GM23338 (cell line): ENCODE measurements at regions not wholly inside any gene's neighbourhood (a gene's known extent, or its start where the extent isn't known, plus 50 kb on each side); places are given as distances from the start of the nearest gene placed in this dataset.
A peak's percentile ranks its signal among the peaks of the same experiment; 100 is the strongest.

ENCODE experiments used
- ATAC-seq: fragments of 200-7000 bp; cut with Tn5 transposase; 3 replicates; pipeline ENCODE4 v1.9.1; 2020
- DNase-seq: peaks from one replicate; pipeline ENCODE4 v3.0.0-alpha.2; 2015; ENCODE audit warnings: low spot score
- H2AFZ ChIP-seq: fragments of 200-600 bp; sonication (generic); 2 replicates; pipeline ENCODE4 v1.8.0; 2016; ENCODE audit warnings: antibody characterized with exemption, mild to moderate bottlenecking, moderate library complexity
- H3F3A ChIP-seq: fragments of 200-600 bp; sonication (generic); replicated peaks from 2 replicates; pipeline ENCODE4 v1.8.0; 2017; ENCODE audit warnings: antibody characterized with exemption, mixed run types, low read depth
- H3K27ac ChIP-seq: fragments of 200-600 bp; sonication (generic); 2 replicates; pipeline ENCODE4 v1.6.1; 2016; ENCODE audit warnings: low read depth
- H3K27me3 ChIP-seq: fragments of 200-600 bp; sonication (generic); 2 replicates; pipeline ENCODE4 v1.8.0; 2016; ENCODE audit warnings: mild to moderate bottlenecking, mixed run types, moderate library complexity; ENCODE audit not compliant: insufficient read depth
- H3K36me3 ChIP-seq: fragments of 200-600 bp; sonication (generic); 2 replicates; pipeline ENCODE4 v1.8.0; 2016; ENCODE audit warnings: mild to moderate bottlenecking; ENCODE audit not compliant: insufficient read depth
- H3K4me1 ChIP-seq: fragments of 200-600 bp; sonication (generic); 2 replicates; pipeline ENCODE4 v1.8.0; 2016; ENCODE audit warnings: mild to moderate bottlenecking, moderate library complexity; ENCODE audit not compliant: insufficient read depth
- H3K4me2 ChIP-seq: fragments of 200-600 bp; sonication (generic); 2 replicates; pipeline ENCODE4 v1.7.1; 2017; ENCODE audit warnings: mixed run types
- H3K4me3 ChIP-seq: fragments of 200-600 bp; sonication (generic); 2 replicates; pipeline ENCODE4 v1.6.1; 2016; ENCODE audit warnings: mixed run types
- H3K79me2 ChIP-seq: fragments of 200-600 bp; sonication (generic); replicated peaks from 2 replicates; pipeline ENCODE4 v1.8.0; 2017; ENCODE audit warnings: mild to moderate bottlenecking; ENCODE audit not compliant: insufficient read depth
- H3K9me2 ChIP-seq: fragments of 200-600 bp; sonication (generic); 2 replicates; pipeline ENCODE4 v1.8.0; 2017; ENCODE audit not compliant: insufficient read depth
- H4K20me1 ChIP-seq: fragments of 200-600 bp; sonication (generic); replicated peaks from 2 replicates; pipeline ENCODE4 v1.8.0; 2017; ENCODE audit warnings: mild to moderate bottlenecking; ENCODE audit not compliant: insufficient read depth
- H3K27ac Mint-ChIP-seq: 2 replicates; pipeline ENCODE4 v1.8.0; 2020; ENCODE audit warnings: inconsistent platforms, mild to moderate bottlenecking, moderate library complexity, mixed read lengths
- H3K27me3 Mint-ChIP-seq: 3 replicates; pipeline ENCODE4 v1.8.0; 2022; ENCODE audit warnings: low read depth, mild to moderate bottlenecking, moderate library complexity, mixed read lengths, inconsistent platforms; ENCODE audit not compliant: insufficient read depth, poor library complexity
- H3K36me3 Mint-ChIP-seq: 3 replicates; pipeline ENCODE4 v1.8.0; 2021; ENCODE audit warnings: low read depth, mild to moderate bottlenecking, inconsistent platforms, moderate library complexity, mixed read lengths
- H3K4me1 Mint-ChIP-seq: 3 replicates; pipeline ENCODE4 v1.8.0; 2020; ENCODE audit warnings: mild to moderate bottlenecking, inconsistent platforms, mixed read lengths
- H3K4me3 Mint-ChIP-seq: 3 replicates; pipeline ENCODE4 v1.8.0; 2021; ENCODE audit warnings: moderate library complexity, mild to moderate bottlenecking, inconsistent platforms, mixed read lengths
- H3K9me3 Mint-ChIP-seq: 3 replicates; pipeline ENCODE4 v1.8.0; 2020; ENCODE audit warnings: moderate library complexity, mild to moderate bottlenecking, inconsistent platforms, mixed read lengths
- CTCF ChIP-seq, 2 experiments: fragments of 200-600 bp in 1 of 2; sonication (generic) in 1 of 2; conservative IDR thresholded peaks; 2 replicates each; pipeline versions ENCODE4 v1.5.1 to v1.6.1; 2016 to 2017; ENCODE audit warnings: antibody characterized with exemption in 2 of 2, low read depth in 2 of 2, mild to moderate bottlenecking in 2 of 2, moderate library complexity in 1 of 2
- STAT1 ChIP-seq: IDR thresholded peaks from one replicate; pipeline ENCODE4 v1.6.1; 2016; ENCODE audit warnings: antibody characterized with exemption; ENCODE audit not compliant: unreplicated experiment
- ZNF462 ChIP-seq: fragments of 250-450 bp; sonication (Bioruptor Pico); IDR thresholded peaks from 2 replicates; pipeline ENCODE4 v1.5.0; 2020; ENCODE audit warnings: mild to moderate bottlenecking, moderate library complexity

GRCh38 chr2:207244971-207245925 lies 79.5 kb upstream of the KLF7 start:
- no peaks in the 10 kb centered on the region for H3K9me3 Mint-ChIP-seq
- no peaks in the 10 kb centered on the region for H3K27me3 Mint-ChIP-seq
- Histone ChIP-seq H3K4me1 (0 out of 2 replicates have a peak, but pooled peaks cover 4% of the 10 kb centered on the region), H4K20me1 (no peaks in the 10 kb centered on the region), H3F3A (no peaks in the 10 kb centered on the region), H3K4me2 (0 out of 2 replicates have a peak overlapping the region, but pooled peaks have one; percentile 19), H3K27ac (no peak overlapping the region), H3K9me2 (peaks cover 8% of the 10 kb centered on the region; the same call in 1 of the 2 replicates), H3K36me3 (no peaks in the 10 kb centered on the region), H2AFZ (peak overlapping the region; percentile 39; the same call in 1 of the 2 replicates), H3K4me3 (no peak overlapping the region), H3K27me3 (no peaks in the 10 kb centered on the region), H3K79me2 (no peaks in the 10 kb centered on the region)
- H3K4me3 Mint-ChIP-seq = no peak overlapping the region; the same call in 2 of the 3 replicates
- no peak for TF ChIP-seq STAT1
- 0 out of 2 replicates have a peak, but pooled peaks have one; percentile 43 for TF ChIP-seq ZNF462 (CRISPR knock-in tag)
- peak in 1 of 2 experiments; percentile 16; a peak in 1 of 4 replicates for TF ChIP-seq CTCF (conservative IDR thresholded peaks at IDR 0.05; ENCODE audit: low read depth in 2 of 2)
- peak; percentile 39 for DNase-seq
- ATAC-seq = peak; percentile 96
- H3K36me3 Mint-ChIP-seq = no peaks in the 10 kb centered on the region
- peak overlapping the region; percentile 49; the same call in 1 of the 2 replicates for H3K27ac Mint-ChIP-seq
- H3K4me1 Mint-ChIP-seq = peaks cover 19% of the 10 kb centered on the region
